ENCODE measurements at regions not wholly inside any gene's neighbourhood (a gene's known extent, or its start where the extent isn't known, plus 50 kb on each side); places are given as distances from the start of the nearest gene placed in this dataset.

GRCh38 chr7:131880078-131880477, 323.6 kb upstream of the PODXL start:
- H3K9me3 Mint-ChIP-seq: no peaks in the 10 kb centered on the region

GRCh38 chr7:131879424-131879823, 323.0 kb upstream of the PODXL start:
- DNase-seq: no peak
- no peak overlapping the region for H3K27ac Mint-ChIP-seq
- no peaks in the 10 kb centered on the region for H3K9me3 Mint-ChIP-seq
- H3K4me1 Mint-ChIP-seq: no peaks in the 10 kb centered on the region
- no peak overlapping the region for H3K4me3 Mint-ChIP-seq
- no peaks in the 10 kb centered on the region for H3K27me3 Mint-ChIP-seq
- H3K36me3 Mint-ChIP-seq (ENCODE audit: low read depth): no peaks in the 10 kb centered on the region
- intact Hi-C loops (cut with micrococcal nuclease): no loop called here

More at GRCh38 chr7:131880078-131880477, 323.6 kb upstream of the PODXL start:
- Mint-ChIP-seq H3K4me3 (no peak overlapping the region), H3K27ac (no peak overlapping the region), H3K36me3 (ENCODE audit: low read depth) (no peaks in the 10 kb centered on the region), H3K4me1 (no peaks in the 10 kb centered on the region), H3K27me3 (no peaks in the 10 kb centered on the region)
- intact Hi-C loops (cut with micrococcal nuclease): no loop called here
- no peak for DNase-seq

GRCh38 chr7:131878777-131879176, 322.3 kb upstream of the PODXL start:
- Mint-ChIP-seq H3K27me3 (no peaks in the 10 kb centered on the region), H3K36me3 (ENCODE audit: low read depth) (no peaks in the 10 kb centered on the region), H3K9me3 (no peaks in the 10 kb centered on the region), H3K4me3 (no peak overlapping the region), H3K27ac (no peak overlapping the region), H3K4me1 (no peaks in the 10 kb centered on the region)
- no peak for DNase-seq
- intact Hi-C loops (cut with micrococcal nuclease): no loop called here

GRCh38 chr7:131873581-131873980, 317.2 kb upstream of the PODXL start:
- DNase-seq: no peak
- Mint-ChIP-seq H3K9me3 (peaks cover 3% of the 10 kb centered on the region), H3K27ac (no peak overlapping the region), H3K27me3 (no peaks in the 10 kb centered on the region), H3K36me3 (ENCODE audit: low read depth) (no peaks in the 10 kb centered on the region), H3K4me1 (no peaks in the 10 kb centered on the region), H3K4me3 (no peak overlapping the region)
- intact Hi-C loops (cut with micrococcal nuclease): no loop called here

- intact Hi-C loops (cut with micrococcal nuclease): no loop called here
- Mint-ChIP-seq H3K27me3 (no peaks in the 10 kb centered on the region), H3K4me1 (no peaks in the 10 kb centered on the region), H3K4me3 (no peak overlapping the region), H3K36me3 (ENCODE audit: low read depth) (no peaks in the 10 kb centered on the region), H3K27ac (no peak overlapping the region), H3K9me3 (peaks cover 3% of the 10 kb centered on the region)
- DNase-seq: no peak
Measured at GRCh38 chr7:131869986-131870385, 313.6 kb upstream of the PODXL start.

- no peak for DNase-seq
- Mint-ChIP-seq H3K27ac (no peak overlapping the region), H3K9me3 (peaks cover 3% of the 10 kb centered on the region), H3K4me1 (no peaks in the 10 kb centered on the region), H3K36me3 (ENCODE audit: low read depth) (no peaks in the 10 kb centered on the region), H3K27me3 (no peaks in the 10 kb centered on the region), H3K4me3 (no peak overlapping the region)
- intact Hi-C loops (cut with micrococcal nuclease): no loop called here
Measured at GRCh38 chr7:131869169-131869844, 312.9 kb upstream of the PODXL start.

- intact Hi-C loops (cut with micrococcal nuclease): no loop called here
- H3K27me3 Mint-ChIP-seq: no peaks in the 10 kb centered on the region
- no peak overlapping the region for H3K27ac Mint-ChIP-seq
- H3K36me3 Mint-ChIP-seq (ENCODE audit: low read depth): no peaks in the 10 kb centered on the region
- H3K4me3 Mint-ChIP-seq: no peak overlapping the region
- H3K9me3 Mint-ChIP-seq: peaks cover 3% of the 10 kb centered on the region
- H3K4me1 Mint-ChIP-seq: no peaks in the 10 kb centered on the region
- no peak for DNase-seq
Measured at GRCh38 chr7:131867461-131867860, 311.0 kb upstream of the PODXL start.

GRCh38 chr7:131865911-131866310, 309.5 kb upstream of the PODXL start:
- H3K4me1 Mint-ChIP-seq: no peaks in the 10 kb centered on the region
- H3K36me3 Mint-ChIP-seq (ENCODE audit: low read depth): no peaks in the 10 kb centered on the region
- DNase-seq: no peak
- H3K4me3 Mint-ChIP-seq: no peak overlapping the region
- H3K27ac Mint-ChIP-seq: no peak overlapping the region
- H3K9me3 Mint-ChIP-seq: no peaks in the 10 kb centered on the region
- no peaks in the 10 kb centered on the region for H3K27me3 Mint-ChIP-seq
- intact Hi-C loops (cut with micrococcal nuclease): no loop called here

- intact Hi-C loops (cut with micrococcal nuclease): no loop called here
- H3K9me3 Mint-ChIP-seq: no peaks in the 10 kb centered on the region
- H3K27me3 Mint-ChIP-seq: no peaks in the 10 kb centered on the region
- H3K36me3 Mint-ChIP-seq (ENCODE audit: low read depth): no peaks in the 10 kb centered on the region
- no peak overlapping the region for H3K27ac Mint-ChIP-seq
- no peak overlapping the region for H3K4me3 Mint-ChIP-seq
- DNase-seq: no peak
- H3K4me1 Mint-ChIP-seq: no peaks in the 10 kb centered on the region
Measured at GRCh38 chr7:131861620-131862346, 305.4 kb upstream of the PODXL start.

- no peaks in the 10 kb centered on the region for H3K36me3 Mint-ChIP-seq (ENCODE audit: low read depth)
- intact Hi-C loops (cut with micrococcal nuclease): loop anchor here (10.0 kb wide), 1 partner anchor 174 kb away; no protein-coding TSS in a partner anchor
Measured at GRCh38 chr7:131859147-131859821, 302.9 kb upstream of the PODXL start.

GRCh38 chr7:131858611-131859010, 302.2 kb upstream of the PODXL start:
- intact Hi-C loops (cut with micrococcal nuclease): loop anchor here (10.0 kb wide), 1 partner anchor 174 kb away; no protein-coding TSS in a partner anchor
- H3K27ac Mint-ChIP-seq: no peak overlapping the region
- no peaks in the 10 kb centered on the region for H3K9me3 Mint-ChIP-seq

More at GRCh38 chr7:131859147-131859821, 302.9 kb upstream of the PODXL start:
- H3K4me1 Mint-ChIP-seq: no peaks in the 10 kb centered on the region
- no peak overlapping the region for H3K27ac Mint-ChIP-seq
- no peaks in the 10 kb centered on the region for H3K27me3 Mint-ChIP-seq
- peak; percentile 80 for DNase-seq
- no peak overlapping the region for H3K4me3 Mint-ChIP-seq
- no peaks in the 10 kb centered on the region for H3K9me3 Mint-ChIP-seq

GRCh38 chr7:131849472-131849871, 293.0 kb upstream of the PODXL start:
- no peaks in the 10 kb centered on the region for H3K4me1 Mint-ChIP-seq
- no peaks in the 10 kb centered on the region for H3K27me3 Mint-ChIP-seq
- H3K36me3 Mint-ChIP-seq (ENCODE audit: low read depth): no peaks in the 10 kb centered on the region
- no peak for DNase-seq
- H3K9me3 Mint-ChIP-seq: no peaks in the 10 kb centered on the region
- H3K27ac Mint-ChIP-seq: no peak overlapping the region
- intact Hi-C loops (cut with micrococcal nuclease): no loop called here
- H3K4me3 Mint-ChIP-seq: no peak overlapping the region

More at GRCh38 chr7:131858611-131859010, 302.2 kb upstream of the PODXL start:
- H3K36me3 Mint-ChIP-seq (ENCODE audit: low read depth): no peaks in the 10 kb centered on the region
- no peak overlapping the region for H3K4me3 Mint-ChIP-seq
- no peaks in the 10 kb centered on the region for H3K27me3 Mint-ChIP-seq
- no peaks in the 10 kb centered on the region for H3K4me1 Mint-ChIP-seq
- DNase-seq: no peak

GRCh38 chr7:131848033-131848432, 291.6 kb upstream of the PODXL start:
- Mint-ChIP-seq H3K27ac (no peak overlapping the region), H3K27me3 (no peaks in the 10 kb centered on the region), H3K4me1 (no peaks in the 10 kb centered on the region), H3K9me3 (no peaks in the 10 kb centered on the region), H3K4me3 (no peak overlapping the region), H3K36me3 (ENCODE audit: low read depth) (no peaks in the 10 kb centered on the region)
- intact Hi-C loops (cut with micrococcal nuclease): no loop called here
- no peak for DNase-seq

Data from activated CD4-positive, alpha-beta T cell treated with anti-CD3 and anti-CD28 coated beads, Interleukin-2, amount 10 ng/mL, durations not matched to agents 24 days and 14 days (primary cell).